ENCODE measurements at regions not wholly inside any gene's neighbourhood (a gene's known extent, or its start where the extent isn't known, plus 50 kb on each side); places are given as distances from the start of the nearest gene placed in this dataset.
A peak's percentile ranks its signal among the peaks of the same experiment; 100 is the strongest.
"Not testable (repeated sequence)": the region's sequence is repeated elsewhere in the genome, so short reads cannot be mapped to it uniquely, and the experiment has no call there.

- no peak for DNase-seq (ENCODE audit: low spot score)
Measured at GRCh38 chr2:216956820-216957493, 97.1 kb upstream of the TNP1 start.

GRCh38 chr2:216951171-216951570 lies 91.3 kb upstream of the TNP1 start:
- no peak for DNase-seq (ENCODE audit: low spot score)

- DNase-seq (ENCODE audit: low spot score), result no peak
Measured at GRCh38 chr2:216950547-216950946, 90.7 kb upstream of the TNP1 start.

DNA sequence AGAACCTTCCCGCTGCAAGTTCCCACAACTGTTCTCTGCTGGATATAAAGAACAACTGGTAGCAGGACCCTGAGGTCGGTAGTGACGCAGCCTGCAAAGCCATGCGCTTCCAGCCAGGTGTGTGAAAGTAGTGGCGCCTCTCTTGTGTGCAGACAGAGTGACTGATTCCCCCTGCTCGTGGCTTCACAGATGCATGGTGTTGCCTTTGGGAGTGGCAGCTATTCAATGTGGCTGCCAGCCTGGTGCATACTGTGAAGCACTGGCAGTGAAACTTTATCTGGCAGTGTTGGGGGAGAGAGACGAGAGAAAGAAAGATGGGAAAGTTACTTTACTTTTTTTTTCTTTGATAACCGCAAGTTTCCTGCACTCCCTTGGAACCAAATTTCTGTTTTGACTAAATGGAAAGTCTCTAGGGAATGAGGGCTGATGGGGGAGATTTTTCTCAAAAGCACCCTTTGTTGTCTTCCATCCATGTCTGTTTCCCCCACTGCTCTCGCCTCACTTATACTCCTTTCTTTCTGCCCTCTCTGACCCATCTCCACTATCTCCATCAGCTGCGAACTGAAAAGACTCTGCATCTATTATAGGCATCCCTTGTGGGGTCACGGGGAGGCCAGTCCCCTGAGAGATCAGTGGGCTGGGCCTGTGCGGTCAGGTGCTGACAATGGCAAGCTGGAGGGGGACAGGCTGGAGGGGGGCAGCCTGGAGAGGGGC lies 90.0 kb upstream of the TNP1 start:
- DNase-seq (ENCODE audit: low spot score), result peak; percentile 11

GRCh38 chr2:216947055-216947454 lies 87.2 kb upstream of the TNP1 start:
- DNase-seq (ENCODE audit: low spot score), result no peak

- no peak for DNase-seq (ENCODE audit: low spot score)
Measured at GRCh38 chr2:216944733-216945132, 84.9 kb upstream of the TNP1 start.

DNA sequence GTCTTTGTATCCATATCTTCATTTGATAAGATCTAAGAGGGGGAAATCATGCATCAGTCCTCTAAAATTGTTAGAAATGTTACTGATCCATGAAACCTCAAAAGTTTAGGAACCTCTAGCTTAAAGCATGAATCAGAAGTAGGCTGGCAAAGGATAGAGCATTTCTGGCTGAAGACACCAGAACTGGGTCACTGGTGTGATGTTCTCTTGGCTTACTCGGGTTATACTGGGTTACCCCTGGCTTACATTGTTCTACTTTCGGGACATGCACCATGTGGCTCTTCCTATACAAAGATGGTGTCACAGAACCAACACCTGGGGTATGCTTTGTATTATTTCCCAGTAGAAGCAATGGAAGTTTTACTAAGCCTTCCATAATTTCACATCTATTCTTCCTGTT lies 83.2 kb upstream of the TNP1 start:
- no peak for DNase-seq (ENCODE audit: low spot score)

- no peak for DNase-seq (ENCODE audit: low spot score)
Measured at GRCh38 chr2:216942465-216942864, 82.6 kb upstream of the TNP1 start.

GRCh38 chr2:216942016-216942415 lies 82.2 kb upstream of the TNP1 start:
- no peak for DNase-seq (ENCODE audit: low spot score)

- peak; percentile 9 for DNase-seq (ENCODE audit: low spot score)
Measured at GRCh38 chr2:216936954-216937357, 77.1 kb upstream of the TNP1 start.

- no peak for DNase-seq (ENCODE audit: low spot score)
Measured at GRCh38 chr2:216934623-216935022, 74.8 kb upstream of the TNP1 start.

GRCh38 chr2:216934151-216934550 lies 74.3 kb upstream of the TNP1 start:
- DNase-seq (ENCODE audit: low spot score), result no peak

- DNase-seq (ENCODE audit: low spot score), result no peak
Measured at GRCh38 chr2:216932863-216933548, 73.1 kb upstream of the TNP1 start.

GRCh38 chr2:216932113-216932862 lies 72.4 kb upstream of the TNP1 start:
- DNase-seq (ENCODE audit: low spot score), result no peak

DNA sequence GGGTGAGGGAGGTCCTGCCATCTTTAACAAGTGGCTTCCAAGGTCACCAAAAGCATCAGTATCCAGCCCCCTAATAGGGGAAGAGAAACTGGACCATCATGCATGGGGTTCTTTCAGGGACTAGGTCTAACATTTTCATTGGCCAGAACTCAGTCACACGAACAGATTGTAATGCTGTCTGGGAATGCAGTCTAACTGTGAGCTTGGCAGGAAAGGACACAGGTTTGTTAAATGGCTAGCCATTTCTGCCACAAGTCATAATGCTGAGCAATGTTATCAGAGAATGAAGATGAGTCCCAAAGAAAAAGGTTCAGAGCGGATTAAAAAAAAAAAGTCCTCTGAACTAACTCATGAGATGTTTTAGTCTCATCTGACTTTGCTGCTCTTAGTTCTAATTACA lies 70.9 kb upstream of the TNP1 start:
- no peak for DNase-seq (ENCODE audit: low spot score)

GRCh38 chr2:216929338-216929737 lies 69.5 kb upstream of the TNP1 start:
- not testable (repeated sequence) for DNase-seq (ENCODE audit: low spot score)

- peak; percentile 9 for DNase-seq (ENCODE audit: low spot score)
Measured at GRCh38 chr2:216927163-216927562, 67.3 kb upstream of the TNP1 start.

GRCh38 chr2:216925636-216926366 lies 65.9 kb upstream of the TNP1 start:
- DNase-seq (ENCODE audit: low spot score), result no peak

GRCh38 chr2:216925006-216925405 lies 65.1 kb upstream of the TNP1 start:
- DNase-seq (ENCODE audit: low spot score), result no peak

DNA sequence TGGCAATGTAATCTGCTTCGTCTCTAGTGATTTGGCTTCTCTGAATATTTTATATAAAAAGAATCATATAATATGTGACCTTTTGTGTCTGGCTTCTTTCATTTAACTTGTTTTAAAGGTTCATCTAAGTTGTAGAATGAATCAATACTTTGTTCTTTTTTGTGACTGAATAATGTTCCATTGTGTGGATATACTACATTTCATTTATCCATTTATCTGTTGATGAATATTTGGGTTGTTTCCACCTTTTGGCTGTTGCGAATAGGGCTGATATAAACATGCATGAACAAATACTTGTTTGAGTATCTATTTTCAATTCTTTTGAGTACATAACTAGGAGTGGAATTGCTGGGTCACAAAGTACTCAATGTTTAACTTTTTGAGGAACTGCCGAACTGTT lies 63.8 kb upstream of the TNP1 start:
- no peak for DNase-seq (ENCODE audit: low spot score)

DNA sequence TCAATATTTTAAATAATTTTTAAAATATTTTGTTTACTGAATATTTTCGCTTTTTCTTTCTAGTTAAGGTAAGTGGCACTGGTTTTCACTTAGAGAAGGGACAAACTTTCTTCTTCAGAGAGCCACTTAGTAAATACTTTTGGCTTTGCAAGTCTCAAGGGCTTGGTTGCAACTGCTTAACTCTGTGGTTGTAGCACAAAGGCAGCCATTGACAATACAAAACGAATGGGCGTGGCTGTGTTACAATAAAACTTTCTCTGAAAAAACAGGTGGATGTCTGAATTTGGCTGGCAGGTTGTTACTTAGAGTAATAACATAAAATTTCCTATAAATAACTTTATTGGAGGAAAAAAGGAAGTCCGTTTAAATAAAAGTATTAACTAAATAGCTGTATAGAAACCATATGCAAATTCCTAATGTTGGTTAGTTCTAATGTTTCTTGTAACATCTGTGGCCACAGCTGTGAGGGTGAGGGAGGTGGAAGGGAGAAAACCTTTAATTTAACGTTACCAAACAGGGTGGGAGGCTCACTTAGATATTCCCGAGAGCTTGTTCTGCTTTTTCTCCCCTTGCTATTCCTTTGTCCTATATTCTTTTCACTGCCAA lies 62.4 kb upstream of the TNP1 start:
- no peak for DNase-seq (ENCODE audit: low spot score)
